ENCODE measurements at regions not wholly inside any gene's neighbourhood (a gene's known extent, or its start where the extent isn't known, plus 50 kb on each side); places are given as distances from the start of the nearest gene placed in this dataset.
A peak's percentile ranks its signal among the peaks of the same experiment; 100 is the strongest.

- H3K4me3 ChIP-seq (ENCODE audit: low read depth, low read length), result peak overlapping the region; percentile 21
Measured at GRCh38 chr1:66445492-66446181, 88.3 kb upstream of the SGIP1 start.

GRCh38 chr1:66446261-66447001, 87.5 kb upstream of the SGIP1 start:
- H3K4me3 ChIP-seq (ENCODE audit: low read depth, low read length), result no peak overlapping the region
- peak; percentile 57 for TF ChIP-seq CTCF (IDR thresholded peaks at IDR 0.05; ENCODE audit: borderline replicate concordance, insufficient read depth, low read depth, low read length)

More at GRCh38 chr1:66445492-66446181, 88.3 kb upstream of the SGIP1 start:
- TF ChIP-seq CTCF (IDR thresholded peaks at IDR 0.05; ENCODE audit: borderline replicate concordance, insufficient read depth, low read depth, low read length), result no peak

- H3K4me3 ChIP-seq (ENCODE audit: low read depth, low read length), result no peak overlapping the region
- no peak for TF ChIP-seq CTCF (IDR thresholded peaks at IDR 0.05; ENCODE audit: borderline replicate concordance, insufficient read depth, low read depth, low read length)
Measured at GRCh38 chr1:66450043-66450514, 83.9 kb upstream of the SGIP1 start.

- no peak overlapping the region for H3K4me3 ChIP-seq (ENCODE audit: low read depth, low read length)
- TF ChIP-seq CTCF (IDR thresholded peaks at IDR 0.05; ENCODE audit: borderline replicate concordance, insufficient read depth, low read depth, low read length), result no peak
Measured at GRCh38 chr1:66450847-66451246, 83.1 kb upstream of the SGIP1 start.

DNA sequence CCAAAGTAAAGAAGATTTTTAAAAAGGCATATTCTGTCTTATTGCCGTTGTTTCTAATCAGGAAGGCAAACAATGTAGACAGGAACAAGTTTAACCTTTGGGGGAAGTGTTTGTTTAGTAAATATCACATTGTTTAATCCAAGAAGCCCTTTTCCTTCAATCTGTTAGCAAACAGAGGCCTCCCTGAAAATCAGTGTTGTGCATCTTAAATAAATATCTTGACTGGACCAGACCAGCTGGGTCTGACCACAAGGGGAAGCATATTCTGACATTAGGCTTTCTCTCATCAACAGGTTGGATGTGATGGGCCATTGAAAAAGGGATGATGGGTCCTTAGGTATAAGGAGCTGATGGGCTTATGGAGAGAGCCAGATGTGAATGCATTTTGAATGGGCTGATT, 81.8 kb upstream of the SGIP1 start:
- no peak overlapping the region for H3K4me3 ChIP-seq (ENCODE audit: low read depth, low read length)
- TF ChIP-seq CTCF (IDR thresholded peaks at IDR 0.05; ENCODE audit: borderline replicate concordance, insufficient read depth, low read depth, low read length), result no peak

DNA sequence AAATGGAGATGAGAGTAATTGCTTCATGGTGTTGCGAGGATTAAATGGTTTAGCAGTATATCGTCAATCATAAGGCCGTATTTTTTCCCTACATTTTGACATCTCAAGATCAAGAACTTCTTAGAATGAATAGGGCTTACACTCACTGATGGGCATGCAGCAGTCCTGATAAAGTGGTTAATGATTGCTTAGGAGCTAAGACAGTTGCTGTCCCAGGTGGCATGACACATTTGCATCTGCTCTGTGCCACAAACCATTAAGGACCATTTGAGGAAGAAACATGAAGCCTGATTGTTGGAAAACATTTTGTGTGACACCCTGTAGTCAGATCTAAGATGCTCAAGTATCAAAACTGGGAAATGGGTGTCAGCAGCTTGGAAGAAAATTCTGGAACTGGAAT, 81.0 kb upstream of the SGIP1 start:
- no peak for TF ChIP-seq CTCF (IDR thresholded peaks at IDR 0.05; ENCODE audit: borderline replicate concordance, insufficient read depth, low read depth, low read length)
- H3K4me3 ChIP-seq (ENCODE audit: low read depth, low read length), result no peak overlapping the region

GRCh38 chr1:66455446-66455845, 78.5 kb upstream of the SGIP1 start:
- H3K4me3 ChIP-seq (ENCODE audit: low read depth, low read length), result no peak overlapping the region
- no peak for TF ChIP-seq CTCF (IDR thresholded peaks at IDR 0.05; ENCODE audit: borderline replicate concordance, insufficient read depth, low read depth, low read length)
